NCI-H2227 (cell line): ENCODE measurements at regions not wholly inside any gene's neighbourhood (a gene's known extent, or its start where the extent isn't known, plus 50 kb on each side); places are given as distances from the start of the nearest gene placed in this dataset.

Experiments
- DNase-seq: peaks from one replicate; lab custom pipeline; 2025; ENCODE audit not compliant: unreplicated experiment; lab: John Stamatoyannopoulos, UW

GRCh38 chr2:171608168-171608567, 79.1 kb upstream of the DYNC1I2 start:
- DNase-seq = no peak

- DNase-seq = no peak
Observed at GRCh38 chr2:171610824-171611223, 76.4 kb upstream of the DYNC1I2 start.

GRCh38 chr2:171615069-171615468, 72.2 kb upstream of the DYNC1I2 start:
- no peak for DNase-seq

- DNase-seq = no peak
Observed at GRCh38 chr2:171617981-171618380, 69.3 kb upstream of the DYNC1I2 start.

GRCh38 chr2:171625006-171625405, 62.3 kb upstream of the DYNC1I2 start:
- DNase-seq = no peak

- no peak for DNase-seq
Observed at GRCh38 chr2:171626949-171627348, 60.3 kb upstream of the DYNC1I2 start.

GRCh38 chr2:171627412-171627811, 59.9 kb upstream of the DYNC1I2 start:
- no peak for DNase-seq

GRCh38 chr2:171629113-171629512, 58.2 kb upstream of the DYNC1I2 start:
- no peak for DNase-seq

GRCh38 chr2:171630089-171630770, 57.0 kb upstream of the DYNC1I2 start:
- DNase-seq = no peak

- peak; percentile 18 for DNase-seq
Observed at GRCh38 chr2:171630812-171631626, 56.2 kb upstream of the DYNC1I2 start.
